ENCODE measurements at regions not wholly inside any gene's neighbourhood (a gene's known extent, or its start where the extent isn't known, plus 50 kb on each side); places are given as distances from the start of the nearest gene placed in this dataset.

DNA sequence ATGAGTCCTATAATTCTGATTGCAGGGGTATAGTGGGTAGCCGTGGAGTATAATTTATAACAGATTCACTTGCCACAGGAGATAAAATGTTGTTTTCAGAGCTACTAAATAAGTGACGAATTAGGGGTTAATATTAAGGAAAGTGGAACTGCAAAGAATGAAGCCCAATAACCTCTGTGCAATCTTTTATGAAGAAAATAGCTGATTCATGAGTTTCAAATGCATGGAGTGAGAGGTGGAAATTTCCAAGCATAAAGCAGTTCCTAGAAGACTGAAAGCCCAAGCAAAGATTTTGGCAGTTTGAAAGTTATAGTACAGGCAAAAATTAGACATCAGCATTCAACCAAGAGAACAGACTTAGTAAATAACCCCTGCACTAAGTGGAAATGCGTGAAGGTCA lies 1782.4 kb upstream of the PCDH10 start (continued):
- TF ChIP-seq, protein P1, sequence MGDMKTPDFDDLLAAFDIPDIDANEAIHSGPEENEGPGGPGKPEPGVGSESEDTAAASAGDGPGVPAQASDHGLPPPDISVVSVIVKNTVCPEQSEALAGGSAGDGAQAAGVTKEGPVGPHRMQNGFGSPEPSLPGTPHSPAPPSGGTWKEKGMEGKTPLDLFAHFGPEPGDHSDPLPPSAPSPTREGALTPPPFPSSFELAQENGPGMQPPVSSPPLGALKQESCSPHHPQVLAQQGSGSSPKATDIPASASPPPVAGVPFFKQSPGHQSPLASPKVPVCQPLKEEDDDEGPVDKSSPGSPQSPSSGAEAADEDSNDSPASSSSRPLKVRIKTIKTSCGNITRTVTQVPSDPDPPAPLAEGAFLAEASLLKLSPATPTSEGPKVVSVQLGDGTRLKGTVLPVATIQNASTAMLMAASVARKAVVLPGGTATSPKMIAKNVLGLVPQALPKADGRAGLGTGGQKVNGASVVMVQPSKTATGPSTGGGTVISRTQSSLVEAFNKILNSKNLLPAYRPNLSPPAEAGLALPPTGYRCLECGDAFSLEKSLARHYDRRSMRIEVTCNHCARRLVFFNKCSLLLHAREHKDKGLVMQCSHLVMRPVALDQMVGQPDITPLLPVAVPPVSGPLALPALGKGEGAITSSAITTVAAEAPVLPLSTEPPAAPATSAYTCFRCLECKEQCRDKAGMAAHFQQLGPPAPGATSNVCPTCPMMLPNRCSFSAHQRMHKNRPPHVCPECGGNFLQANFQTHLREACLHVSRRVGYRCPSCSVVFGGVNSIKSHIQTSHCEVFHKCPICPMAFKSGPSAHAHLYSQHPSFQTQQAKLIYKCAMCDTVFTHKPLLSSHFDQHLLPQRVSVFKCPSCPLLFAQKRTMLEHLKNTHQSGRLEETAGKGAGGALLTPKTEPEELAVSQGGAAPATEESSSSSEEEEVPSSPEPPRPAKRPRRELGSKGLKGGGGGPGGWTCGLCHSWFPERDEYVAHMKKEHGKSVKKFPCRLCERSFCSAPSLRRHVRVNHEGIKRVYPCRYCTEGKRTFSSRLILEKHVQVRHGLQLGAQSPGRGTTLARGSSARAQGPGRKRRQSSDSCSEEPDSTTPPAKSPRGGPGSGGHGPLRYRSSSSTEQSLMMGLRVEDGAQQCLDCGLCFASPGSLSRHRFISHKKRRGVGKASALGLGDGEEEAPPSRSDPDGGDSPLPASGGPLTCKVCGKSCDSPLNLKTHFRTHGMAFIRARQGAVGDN (IDR thresholded peaks at IDR 0.05) = no peak
- no peak for TF ChIP-seq CREB1 (IDR thresholded peaks at IDR 0.05; ENCODE audit: low read depth)

DNA sequence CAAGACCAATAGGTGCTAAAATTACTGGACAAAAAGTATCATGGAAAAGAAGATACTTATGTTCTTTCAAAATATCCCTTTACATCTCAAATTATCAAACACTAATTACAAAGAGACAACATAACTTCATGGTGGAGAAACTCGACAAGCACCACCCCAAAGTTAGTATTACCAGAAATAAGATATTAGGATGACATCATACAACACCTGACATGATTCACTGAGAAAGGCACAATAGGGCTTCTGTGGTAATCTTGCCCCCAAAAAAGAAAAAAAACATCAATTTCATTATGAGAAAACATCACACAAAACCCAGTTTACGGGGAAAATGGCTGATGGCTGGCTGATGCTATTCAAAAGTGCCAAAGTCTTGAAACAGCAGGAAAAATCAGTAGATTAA lies 1781.7 kb upstream of the PCDH10 start:
- no peak for ATAC-seq
- no peak overlapping the region for H3K9ac ChIP-seq (ENCODE audit: control insufficient read depth, insufficient read depth, low read length)
- ChIA-PET CTCF (no interaction called here), SMC1A (ENCODE audit: uncharacterized antibody, unreplicated experiment) (no interaction called here), POLR2A (no interaction called here), RAD21 (ENCODE audit: unreplicated experiment) (no interaction called here)
- no peak for FAIRE-seq
- H2AFZ ChIP-seq (ENCODE audit: control insufficient read depth, low read depth, low read length) = no peak overlapping the region
- no peaks in the 10 kb centered on the region; a peak in 1 of 4 replicates for H3K27me3 ChIP-seq (replicated peaks in 1 of 2; ENCODE audit: control insufficient read depth in 2 of 2, insufficient read depth in 2 of 2, low read length in 1 of 2)
- H3K4me3 ChIP-seq = no peak overlapping the region
- in situ Hi-C loops (cut with MboI) = no loop called here
- H3K4me1 ChIP-seq (ENCODE audit: control insufficient read depth, insufficient read depth, low read length) = no peaks in the 10 kb centered on the region
- no peaks in the 10 kb centered on the region for H4K20me1 ChIP-seq (ENCODE audit: control insufficient read depth, insufficient read depth)
- intact Hi-C loops (cut with micrococcal nuclease; ENCODE audit: unreplicated experiment) = no loop called here
- 3% methylated on average over 2 of the region's 2 CpGs for WGBS (ENCODE audit: insufficient coverage, insufficient replicate concordance, low lambda C conversion rate, missing lambda C conversion rate)
- H3K9me3 ChIP-seq (replicated peaks; ENCODE audit: control insufficient read depth, insufficient read depth, low read length) = no peaks in the 10 kb centered on the region
- H3K27ac ChIP-seq (ENCODE audit: control insufficient read depth, insufficient read depth) = no peak overlapping the region
- H3K79me2 ChIP-seq (ENCODE audit: control insufficient read depth, insufficient read depth, low read length) = no peaks in the 10 kb centered on the region
- no peak overlapping the region for H3K4me2 ChIP-seq (ENCODE audit: control insufficient read depth, insufficient read depth)
- no TSS peak for BruUV-seq (replicated peaks)
- DNase-seq (ENCODE audit: low read depth, low spot score) = no peak
- H3K36me3 ChIP-seq (ENCODE audit: control insufficient read depth in 2 of 2, insufficient read depth in 2 of 2, low read length in 1 of 2) = no peaks in the 10 kb centered on the region
- TF ChIP-seq NFXL1 (IDR thresholded peaks at IDR 0.05; ENCODE audit: borderline replicate concordance) (no peak), ATF7 (IDR thresholded peaks at IDR 0.05; ENCODE audit: low read depth) (peak; percentile 53)

Measured in GM12878 (cell line).